ENCODE measurements at regions not wholly inside any gene's neighbourhood (a gene's known extent, or its start where the extent isn't known, plus 50 kb on each side); places are given as distances from the start of the nearest gene placed in this dataset.

- DNase-seq (ENCODE audit: extremely low read depth in 1 of 4, low spot score in 3 of 4) (no peak), FAIRE-seq (no peak), ATAC-seq (no peak)
- no peaks in the 10 kb centered on the region for H3K36me3 ChIP-seq (ENCODE audit: control insufficient read depth, insufficient read depth, low read length)
- in situ Hi-C loops (cut with MboI) (no loop called here), intact Hi-C loops (cut with micrococcal nuclease) (no loop called here)
- H3K4me3 ChIP-seq, result no peak overlapping the region
- ChIA-PET CTCF (ENCODE audit: low intra/inter-chr PET ratio) (no interaction called here), POLR2A (no interaction called here)
- H3K27ac ChIP-seq (ENCODE audit: extremely low read depth, low read depth, low read length), result no peak overlapping the region
- no peaks in the 10 kb centered on the region for H3K9me1 ChIP-seq (ENCODE audit: control insufficient read depth, insufficient read depth, low read length)
- no peaks in the 10 kb centered on the region for H4K20me1 ChIP-seq (replicated peaks; ENCODE audit: control insufficient read depth, insufficient read depth, low read length)
- H3K9me3 ChIP-seq (replicated peaks; ENCODE audit: control insufficient read depth, insufficient read depth, low read depth, low read length), result no peaks in the 10 kb centered on the region
- no peak for TF ChIP-seq PHF20 (IDR thresholded peaks at IDR 0.05; ENCODE audit: partially characterized antibody)
- TF ChIP-seq BHLHE40 (IDR thresholded peaks at IDR 0.05; ENCODE audit: low read length), result no peak
- TF ChIP-seq TCFL5 (CRISPR knock-in tag; conservative IDR thresholded peaks at IDR 0.05), result no peak
- TF ChIP-seq ATF1 (CRISPR knock-in tag; IDR thresholded peaks at IDR 0.05), result no peak
- no peak for TF ChIP-seq ATF1 (tag; IDR thresholded peaks at IDR 0.05)
- no peak for TF ChIP-seq ZNF217 (CRISPR knock-in tag; IDR thresholded peaks at IDR 0.05)
- no peak for TF ChIP-seq ZNF253 (CRISPR knock-in tag; conservative IDR thresholded peaks at IDR 0.05)
- TF ChIP-seq ZNF57 (CRISPR knock-in tag; IDR thresholded peaks at IDR 0.05), result no peak
- no peak for TF ChIP-seq HMBOX1 (IDR thresholded peaks at IDR 0.05)
- BruUV-seq (replicated peaks), result no TSS peak
- WGBS (ENCODE audit: insufficient coverage, low coverage, missing lambda C conversion rate), result 0% methylated on average over 7 of the region's 8 CpGs
- no peak overlapping the region for H3K4me2 ChIP-seq (ENCODE audit: insufficient read depth, low read length)
- H3K9ac ChIP-seq (ENCODE audit: insufficient read depth in 1 of 2, low read depth in 2 of 2, low read length in 2 of 2), result no peak overlapping the region
- H3K4me1 ChIP-seq (replicated peaks in 1 of 2; ENCODE audit: control insufficient read depth in 2 of 2, insufficient read depth in 2 of 2, low read length in 2 of 2), result no peaks in the 10 kb centered on the region
- H2AFZ ChIP-seq (ENCODE audit: low read depth, low read length), result no peak overlapping the region
- H3K79me2 ChIP-seq (ENCODE audit: control insufficient read depth, insufficient read depth, low read length), result no peaks in the 10 kb centered on the region
- no peaks in the 10 kb centered on the region for H3K27me3 ChIP-seq (ENCODE audit: control insufficient read depth in 2 of 2, insufficient read depth in 2 of 2, low read length in 2 of 2)
Observed at GRCh38 chr2:220569112-220569897, 941.9 kb downstream of the SLC4A3 start.

Measured in K562 (cell line).